K562 (cell line): ENCODE measurements at regions not wholly inside any gene's neighbourhood (a gene's known extent, or its start where the extent isn't known, plus 50 kb on each side); places are given as distances from the start of the nearest gene placed in this dataset.

Source experiments
- ATAC-seq: fragments of 200-7000 bp; cut with Tn5 transposase; 3 replicates; pipeline ENCODE4 v1.9.1; 2020; ENCODE audit warnings: moderate library complexity
- BruUV-seq: library from RNA; stranded (reverse); fragments of 400-500 nt; replicated peaks from 2 replicates; lab custom pipeline; 2021; lab: Mats Ljungman, UMichigan
- CTCF ChIA-PET: fragments of 300-600 bp; formaldehyde crosslinking; extraction: SDS; loops from one replicate; lab custom pipeline; 2021; ENCODE audit warnings: low intra/inter-chr PET ratio; lab: Yijun Ruan, JAX
- POLR2A ChIA-PET: fragments of 300-600, 350-650 bp; sonication (Branson Sonifier 250); formaldehyde crosslinking; extraction: SDS; loops from one replicate; lab custom pipeline; 2021; ENCODE audit warnings: antibody characterized with exemption, inconsistent platforms; lab: Yijun Ruan, JAX
- DNase-seq, 4 experiments: peaks; one replicate each; pipeline versions ENCODE4 v3.0.0 to v3.0.0-alpha.2; 2011 to 2018; ENCODE audit warnings: low spot score in 3 of 4, mixed read lengths in 3 of 4; ENCODE audit errors: extremely low read depth in 1 of 4
- FAIRE-seq: peaks from 2 replicates; lab custom pipeline; 2011; peaks lifted over from hg19 to GRCh38; lab: Jason Lieb, UNC
- H2AFZ ChIP-seq: 2 replicates; pipeline ENCODE4 v1.6.0; 2011; ENCODE audit warnings: low read depth, low read length, control low read depth, inconsistent platforms
- H3K27ac ChIP-seq: fragments of 200-600 bp; 3 replicates; pipeline ENCODE4 v1.8.0; 2011; ENCODE audit warnings: low read depth, mild to moderate bottlenecking, control low read depth, inconsistent platforms, low read length, moderate library complexity, mixed read lengths; ENCODE audit errors: extremely low read depth
- H3K27me3 ChIP-seq, 2 experiments: fragments of 300-600 bp in 1 of 2; 2 replicates in 1 of 2; 3 replicates in 1 of 2; pipeline versions ENCODE4 v1.6.0 to v1.8.0; 2011; ENCODE audit warnings: inconsistent platforms in 2 of 2, low read length in 2 of 2, mild to moderate bottlenecking in 1 of 2, mixed read lengths in 1 of 2, moderate library complexity in 1 of 2; ENCODE audit not compliant: control insufficient read depth in 2 of 2, insufficient read depth in 2 of 2
- H3K36me3 ChIP-seq: fragments of 300-600 bp; 3 replicates; pipeline ENCODE4 v1.8.0; 2011; ENCODE audit warnings: mild to moderate bottlenecking, low read length, inconsistent platforms; ENCODE audit not compliant: control insufficient read depth, insufficient read depth
- H3K4me1 ChIP-seq, 2 experiments: fragments of 200-600 bp in 1 of 2; replicated peaks in 1 of 2; 2 replicates in 1 of 2; 3 replicates in 1 of 2; pipeline versions ENCODE4 v1.5.1 to v1.8.0; 2011; ENCODE audit warnings: inconsistent platforms in 2 of 2, low read length in 2 of 2, mild to moderate bottlenecking in 1 of 2, mixed read lengths in 1 of 2, moderate library complexity in 1 of 2; ENCODE audit not compliant: control insufficient read depth in 2 of 2, insufficient read depth in 2 of 2
- H3K4me2 ChIP-seq: 2 replicates; pipeline ENCODE4 v1.6.1; 2011; ENCODE audit warnings: low read length, control low read depth, inconsistent platforms, mixed read lengths; ENCODE audit not compliant: insufficient read depth
- H3K4me3 ChIP-seq: fragments of 200-600 bp; sonication (generic), shearing (Covaris generic); 2 replicates; pipeline ENCODE4 v1.5.1; 2016; ENCODE audit warnings: control low read depth, inconsistent platforms
- H3K79me2 ChIP-seq: fragments of 200-600 bp; 3 replicates; pipeline ENCODE4 v1.8.0; 2011; ENCODE audit warnings: low read length, inconsistent platforms; ENCODE audit not compliant: control insufficient read depth, insufficient read depth
- H3K9ac ChIP-seq, 2 experiments: 2 replicates each; pipeline versions ENCODE4 v1.6.0 to v1.6.1; 2011; ENCODE audit warnings: low read depth in 2 of 2, low read length in 2 of 2, control low read depth in 1 of 2, inconsistent platforms in 1 of 2, mild to moderate bottlenecking in 1 of 2, mixed read lengths in 1 of 2; ENCODE audit not compliant: insufficient read depth in 1 of 2
- H3K9me1 ChIP-seq: one replicate; pipeline ENCODE4 v1.6.0; 2011; ENCODE audit warnings: inconsistent platforms, mild to moderate bottlenecking, low read length, moderate library complexity; ENCODE audit not compliant: control insufficient read depth, insufficient read depth
- H3K9me3 ChIP-seq: replicated peaks from 2 replicates; pipeline ENCODE4 v1.5.1; 2011; ENCODE audit warnings: low read depth, low read length, inconsistent platforms; ENCODE audit not compliant: control insufficient read depth, insufficient read depth
- H4K20me1 ChIP-seq: replicated peaks from 2 replicates; pipeline ENCODE4 v1.6.1; 2011; ENCODE audit warnings: low read length, inconsistent platforms, mixed read lengths; ENCODE audit not compliant: control insufficient read depth, insufficient read depth
- FOXP1 ChIP-seq: sonication (generic); formaldehyde crosslinking; IDR thresholded peaks from 2 replicates; pipeline ENCODE4 v1.8.0; 2022; ENCODE audit warnings: mild to moderate bottlenecking, missing genetic modification reagents
- HNRNPLL ChIP-seq: fragments of 200-400 bp; formaldehyde crosslinking; IDR thresholded peaks from 2 replicates; pipeline ENCODE4 v1.6.1; 2017; ENCODE audit warnings: low read length, low read depth, mild to moderate bottlenecking; ENCODE audit not compliant: poor library complexity, severe bottlenecking
- MTF1 ChIP-seq: fragments of 250-450 bp; sonication (Bioruptor Pico); IDR thresholded peaks from 2 replicates; pipeline ENCODE4 v1.9.0; 2021; ENCODE audit warnings: moderate library complexity, mild to moderate bottlenecking, inconsistent platforms, borderline replicate concordance
- PHF21A ChIP-seq: fragments of 450-650 bp; IDR thresholded peaks from 2 replicates; pipeline ENCODE4 v1.6.1; 2017; ENCODE audit warnings: low read depth, borderline replicate concordance
- THRA ChIP-seq: fragments of 450-650 bp; IDR thresholded peaks from 2 replicates; pipeline ENCODE4 v1.6.1; 2017; ENCODE audit warnings: mild to moderate bottlenecking, moderate library complexity
- ZNF57 ChIP-seq: fragments of 450-650 bp; formaldehyde crosslinking; IDR thresholded peaks from 2 replicates; pipeline ENCODE4 v1.4.0; 2020; ENCODE audit warnings: mild to moderate bottlenecking, moderate library complexity
- WGBS: fragments of 100-300 bp; shearing (Covaris generic); methylation state at CpG from one replicate; pipeline ENCODE4 v1.1.6; 2016; ENCODE audit warnings: low coverage, mixed read lengths; ENCODE audit not compliant: insufficient coverage; ENCODE audit errors: missing lambda C conversion rate; 5-methylcytosine and 5-hydroxymethylcytosine counted together
- in situ Hi-C: fragments of 300-500 bp; cut with MboI; formaldehyde crosslinking; loops from 4 replicates; pipeline ENCODE4 v1.15.0; 2018; ENCODE audit warnings: inconsistent platforms, mixed read lengths
- intact Hi-C: fragments of 100-400 bp; cut with micrococcal nuclease; formaldehyde crosslinking; loops from 2 replicates; pipeline ENCODE4 v1.14.2; 2022
- TF ChIP-seq, protein P1 (sequence below), 2 experiments: fragments of 450-650 bp in 1 of 2; sonication (generic) in 1 of 2; formaldehyde crosslinking; conservative IDR thresholded peaks; 2 replicates each; pipeline versions ENCODE4 v1.4.0 to v1.8.1; 2020 to 2022; ENCODE audit warnings: mild to moderate bottlenecking in 1 of 2, missing genetic modification reagents in 1 of 2
- TF ChIP-seq, protein P2 (sequence below): fragments of 250-450 bp; sonication (Bioruptor Pico); IDR thresholded peaks from 2 replicates; pipeline ENCODE4 v1.4.0; 2020

GRCh38 chr13:62908321-62908720 lies 1492.7 kb upstream of the PCDH20 start:
- Histone ChIP-seq H3K36me3 (no peaks in the 10 kb centered on the region), H3K4me2 (no peak overlapping the region), H3K4me3 (no peak overlapping the region), H3K79me2 (no peaks in the 10 kb centered on the region), H3K9ac (no peak overlapping the region), H4K20me1 (no peaks in the 10 kb centered on the region), H3K4me1 (no peaks in the 10 kb centered on the region), H3K27me3 (no peaks in the 10 kb centered on the region), H3K9me1 (no peaks in the 10 kb centered on the region), H3K27ac (no peak overlapping the region), H3K9me3 (no peaks in the 10 kb centered on the region), H2AFZ (no peak overlapping the region)
- DNase-seq, result no peak
- CTCF ChIA-PET, result no interaction called here
- intact Hi-C loops (no loop called here), in situ Hi-C loops (no loop called here)
- FAIRE-seq, result no peak
- 0% methylated on average over 3 of the region's 3 CpGs for WGBS
- no peak for ATAC-seq
- no TSS peak for BruUV-seq
- POLR2A ChIA-PET, result no interaction called here
- TF ChIP-seq, protein P1, sequence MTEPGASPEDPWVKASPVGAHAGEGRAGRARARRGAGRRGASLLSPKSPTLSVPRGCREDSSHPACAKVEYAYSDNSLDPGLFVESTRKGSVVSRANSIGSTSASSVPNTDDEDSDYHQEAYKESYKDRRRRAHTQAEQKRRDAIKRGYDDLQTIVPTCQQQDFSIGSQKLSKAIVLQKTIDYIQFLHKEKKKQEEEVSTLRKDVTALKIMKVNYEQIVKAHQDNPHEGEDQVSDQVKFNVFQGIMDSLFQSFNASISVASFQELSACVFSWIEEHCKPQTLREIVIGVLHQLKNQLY (CRISPR knock-in tag; conservative IDR thresholded peaks at IDR 0.05), result no peak
- no peak for TF ChIP-seq MTF1 (CRISPR knock-in tag)
- no peak for TF ChIP-seq FOXP1
- TF ChIP-seq ZNF57 (CRISPR knock-in tag), result no peak
- TF ChIP-seq PHF21A, result no peak
- no peak for TF ChIP-seq HNRNPLL
- TF ChIP-seq THRA, result no peak
- TF ChIP-seq, protein P2, sequence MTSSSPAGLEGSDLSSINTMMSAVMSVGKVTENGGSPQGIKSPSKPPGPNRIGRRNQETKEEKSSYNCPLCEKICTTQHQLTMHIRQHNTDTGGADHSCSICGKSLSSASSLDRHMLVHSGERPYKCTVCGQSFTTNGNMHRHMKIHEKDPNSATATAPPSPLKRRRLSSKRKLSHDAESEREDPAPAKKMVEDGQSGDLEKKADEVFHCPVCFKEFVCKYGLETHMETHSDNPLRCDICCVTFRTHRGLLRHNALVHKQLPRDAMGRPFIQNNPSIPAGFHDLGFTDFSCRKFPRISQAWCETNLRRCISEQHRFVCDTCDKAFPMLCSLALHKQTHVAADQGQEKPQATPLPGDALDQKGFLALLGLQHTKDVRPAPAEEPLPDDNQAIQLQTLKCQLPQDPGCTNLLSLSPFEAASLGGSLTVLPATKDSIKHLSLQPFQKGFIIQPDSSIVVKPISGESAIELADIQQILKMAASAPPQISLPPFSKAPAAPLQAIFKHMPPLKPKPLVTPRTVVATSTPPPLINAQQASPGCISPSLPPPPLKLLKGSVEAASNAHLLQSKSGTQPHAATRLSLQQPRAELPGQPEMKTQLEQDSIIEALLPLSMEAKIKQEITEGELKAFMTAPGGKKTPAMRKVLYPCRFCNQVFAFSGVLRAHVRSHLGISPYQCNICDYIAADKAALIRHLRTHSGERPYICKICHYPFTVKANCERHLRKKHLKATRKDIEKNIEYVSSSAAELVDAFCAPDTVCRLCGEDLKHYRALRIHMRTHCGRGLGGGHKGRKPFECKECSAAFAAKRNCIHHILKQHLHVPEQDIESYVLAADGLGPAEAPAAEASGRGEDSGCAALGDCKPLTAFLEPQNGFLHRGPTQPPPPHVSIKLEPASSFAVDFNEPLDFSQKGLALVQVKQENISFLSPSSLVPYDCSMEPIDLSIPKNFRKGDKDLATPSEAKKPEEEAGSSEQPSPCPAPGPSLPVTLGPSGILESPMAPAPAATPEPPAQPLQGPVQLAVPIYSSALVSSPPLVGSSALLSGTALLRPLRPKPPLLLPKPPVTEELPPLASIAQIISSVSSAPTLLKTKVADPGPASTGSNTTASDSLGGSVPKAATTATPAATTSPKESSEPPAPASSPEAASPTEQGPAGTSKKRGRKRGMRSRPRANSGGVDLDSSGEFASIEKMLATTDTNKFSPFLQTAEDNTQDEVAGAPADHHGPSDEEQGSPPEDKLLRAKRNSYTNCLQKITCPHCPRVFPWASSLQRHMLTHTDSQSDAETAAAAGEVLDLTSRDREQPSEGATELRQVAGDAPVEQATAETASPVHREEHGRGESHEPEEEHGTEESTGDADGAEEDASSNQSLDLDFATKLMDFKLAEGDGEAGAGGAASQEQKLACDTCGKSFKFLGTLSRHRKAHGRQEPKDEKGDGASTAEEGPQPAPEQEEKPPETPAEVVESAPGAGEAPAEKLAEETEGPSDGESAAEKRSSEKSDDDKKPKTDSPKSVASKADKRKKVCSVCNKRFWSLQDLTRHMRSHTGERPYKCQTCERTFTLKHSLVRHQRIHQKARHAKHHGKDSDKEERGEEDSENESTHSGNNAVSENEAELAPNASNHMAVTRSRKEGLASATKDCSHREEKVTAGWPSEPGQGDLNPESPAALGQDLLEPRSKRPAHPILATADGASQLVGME (CRISPR knock-in tag), result no peak
